BLaER1 (cell line): ENCODE measurements at regions not wholly inside any gene's neighbourhood (a gene's known extent, or its start where the extent isn't known, plus 50 kb on each side); places are given as distances from the start of the nearest gene placed in this dataset.
"Not testable (repeated sequence)": the region's sequence is repeated elsewhere in the genome, so short reads cannot be mapped to it uniquely, and the experiment has no call there.

Experiments
- H3K27ac ChIP-seq: shearing (Covaris generic); formaldehyde crosslinking; 2 replicates; pipeline ENCODE4 v1.8.1; 2022
- H3K27me3 ChIP-seq: shearing (Covaris generic); formaldehyde crosslinking; 2 replicates; pipeline ENCODE4 v1.8.1; 2022
- H3K36me3 ChIP-seq: shearing (Covaris generic); formaldehyde crosslinking; 2 replicates; pipeline ENCODE4 v1.8.1; 2022
- H3K4me1 ChIP-seq: shearing (Covaris generic); formaldehyde crosslinking; 2 replicates; pipeline ENCODE4 v1.8.1; 2022
- H3K4me2 ChIP-seq: shearing (Covaris generic); formaldehyde crosslinking; 2 replicates; pipeline ENCODE4 v1.8.1; 2022
- H3K4me3 ChIP-seq: shearing (Covaris generic); formaldehyde crosslinking; 2 replicates; pipeline ENCODE4 v1.8.1; 2022
- H3K9ac ChIP-seq: shearing (Covaris generic); formaldehyde crosslinking; 2 replicates; pipeline ENCODE4 v1.8.1; 2022
- H3K9me3 ChIP-seq: shearing (Covaris generic); formaldehyde crosslinking; 2 replicates; pipeline ENCODE4 v1.8.1; 2022
- H4K20me1 ChIP-seq: shearing (Covaris generic); formaldehyde crosslinking; 2 replicates; pipeline ENCODE4 v1.8.1; 2022
- Cebpa-rat ChIP-seq: shearing (Covaris generic); IDR thresholded peaks from 2 replicates; pipeline ENCODE4 v1.8.1; 2022

DNA sequence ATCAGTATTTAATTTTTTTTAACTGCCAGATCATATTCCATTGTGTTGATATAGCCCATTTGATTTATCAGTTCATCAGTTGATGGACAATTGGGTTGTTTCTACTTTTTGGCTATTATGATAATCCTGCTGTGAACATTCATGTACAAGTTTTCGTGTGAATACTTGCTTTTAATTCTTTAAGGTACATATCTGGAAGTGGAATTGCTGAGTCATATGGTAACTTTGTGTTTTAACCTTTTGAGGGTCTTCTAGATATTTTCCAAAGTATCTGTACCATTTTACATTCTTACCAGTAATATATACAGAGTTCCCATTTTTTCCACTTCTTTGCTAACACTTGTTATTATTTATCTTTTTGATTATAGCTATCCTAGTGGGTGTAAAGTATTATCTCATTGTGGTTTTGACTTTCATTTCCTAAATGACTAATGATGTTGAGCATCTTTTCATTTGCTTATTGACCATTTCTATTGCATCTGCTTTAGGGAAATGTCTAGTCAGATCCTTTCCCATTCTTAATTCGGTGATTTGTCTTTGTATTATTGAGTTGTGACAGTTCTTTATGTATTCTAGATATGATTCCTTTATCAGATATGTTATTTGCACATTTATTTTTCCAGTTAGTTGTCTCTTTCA lies 75.2 kb upstream of the NUDT6 start:
- H3K4me1 ChIP-seq: no peaks in the 10 kb centered on the region
- H3K27me3 ChIP-seq: no peaks in the 10 kb centered on the region
- H3K9me3 ChIP-seq: no peaks in the 10 kb centered on the region
- H3K4me2 ChIP-seq: no peak overlapping the region
- no peak overlapping the region for H3K4me3 ChIP-seq
- no peaks in the 10 kb centered on the region for H4K20me1 ChIP-seq
- H3K27ac ChIP-seq: no peak overlapping the region
- no peaks in the 10 kb centered on the region for H3K36me3 ChIP-seq
- H3K9ac ChIP-seq: no peak overlapping the region
- no peak for TF ChIP-seq Cebpa-rat

DNA sequence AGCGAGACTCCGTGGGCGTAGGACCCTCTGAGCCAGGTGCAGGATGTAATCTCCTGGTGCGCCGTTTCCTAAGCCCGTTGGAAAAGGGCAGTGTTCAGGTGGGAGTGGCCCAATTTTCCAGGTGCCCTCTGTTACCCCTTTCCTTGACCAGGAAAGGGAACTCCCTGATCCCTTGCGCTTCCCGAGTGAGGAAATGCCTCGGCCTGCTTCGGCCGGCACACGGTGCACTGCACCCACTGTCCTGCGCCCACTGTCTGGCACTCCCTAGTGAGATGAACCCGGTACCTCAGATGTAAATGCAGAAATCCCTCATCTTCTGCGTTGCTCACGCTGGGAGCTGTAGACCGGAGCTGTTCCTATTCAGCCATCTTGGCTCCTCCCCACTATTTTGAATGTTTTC lies 81.7 kb upstream of the NUDT6 start:
- H3K36me3 ChIP-seq: peaks cover 14% of the 10 kb centered on the region; the same call in 1 of the 2 replicates
- H3K4me2 ChIP-seq, H3K9ac ChIP-seq, H4K20me1 ChIP-seq, H3K4me3 ChIP-seq, H3K4me1 ChIP-seq, H3K27ac ChIP-seq, H3K27me3 ChIP-seq, H3K9me3 ChIP-seq: not testable (repeated sequence)

- H3K27ac ChIP-seq, H3K4me3 ChIP-seq, H3K27me3 ChIP-seq, H3K9me3 ChIP-seq, H4K20me1 ChIP-seq, H3K9ac ChIP-seq, H3K4me1 ChIP-seq, H3K4me2 ChIP-seq: not testable (repeated sequence)
- peaks cover 17% of the 10 kb centered on the region; the same call in 1 of the 2 replicates for H3K36me3 ChIP-seq
These were observed 82.7 kb upstream of the NUDT6 start for GRCh38 chr4:123005126-123005525.

DNA sequence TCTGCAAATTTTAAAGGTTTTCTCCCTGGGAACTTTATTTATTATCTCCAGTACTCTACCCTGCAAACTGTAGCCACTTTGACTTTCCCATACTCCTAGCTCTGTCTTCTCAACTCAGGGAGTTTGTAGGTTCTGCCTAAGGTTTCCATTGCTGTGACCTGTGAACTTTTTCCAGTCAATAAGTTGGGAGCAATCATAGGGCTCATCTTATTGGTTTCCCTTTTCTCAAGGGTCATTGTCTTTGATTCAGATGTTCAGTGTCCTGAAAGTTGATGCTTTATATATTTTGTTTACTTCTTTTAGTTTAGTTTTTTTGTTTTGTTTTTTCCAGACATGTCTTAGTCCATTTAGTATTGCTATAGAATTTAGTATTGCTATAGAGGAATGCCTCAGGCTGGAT lies 85.3 kb upstream of the NUDT6 start:
- TF ChIP-seq Cebpa-rat: no peak
- H3K4me1 ChIP-seq: no peaks in the 10 kb centered on the region
- H3K27ac ChIP-seq: no peak overlapping the region
- H3K9ac ChIP-seq: no peak overlapping the region
- H3K9me3 ChIP-seq: peaks cover 9% of the 10 kb centered on the region; the same call in 1 of the 2 replicates
- H3K36me3 ChIP-seq: peaks cover 17% of the 10 kb centered on the region; the same call in 1 of the 2 replicates
- H4K20me1 ChIP-seq: no peaks in the 10 kb centered on the region
- no peak overlapping the region for H3K4me3 ChIP-seq
- H3K27me3 ChIP-seq: no peaks in the 10 kb centered on the region
- H3K4me2 ChIP-seq: no peak overlapping the region

- H3K36me3 ChIP-seq: peaks cover 12% of the 10 kb centered on the region; the same call in 1 of the 2 replicates
- H3K4me1 ChIP-seq, H3K4me2 ChIP-seq, H3K27ac ChIP-seq, H3K27me3 ChIP-seq, H3K9ac ChIP-seq, H4K20me1 ChIP-seq, H3K9me3 ChIP-seq, H3K4me3 ChIP-seq: not testable (repeated sequence)
These were observed 90.0 kb upstream of the NUDT6 start for GRCh38 chr4:123012416-123012815.

DNA sequence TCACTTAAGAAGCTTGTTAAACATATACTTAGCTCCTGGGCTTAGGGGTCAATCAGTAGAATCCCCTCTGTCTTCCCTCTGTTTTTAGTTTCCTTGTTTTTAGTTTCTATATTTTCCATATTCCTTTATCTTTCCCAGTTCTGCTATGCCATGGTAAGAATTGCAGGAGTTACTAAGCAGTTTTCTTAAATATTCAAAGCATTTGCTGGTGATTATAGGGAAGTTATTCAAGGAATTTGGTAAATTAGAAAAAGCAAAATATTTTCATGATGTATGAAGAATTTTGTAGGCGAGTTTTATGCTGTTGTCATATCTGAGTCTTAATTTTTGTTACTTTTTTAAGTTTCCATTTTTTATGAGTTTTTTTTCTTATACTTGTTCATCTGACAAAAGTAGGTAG lies 91.6 kb upstream of the NUDT6 start:
- Histone ChIP-seq H3K4me3 (no peak overlapping the region), H3K36me3 (0 out of 2 replicates have a peak, but pooled peaks cover 3% of the 10 kb centered on the region), H3K4me2 (no peak overlapping the region), H3K9me3 (0 out of 2 replicates have a peak, but pooled peaks cover 4% of the 10 kb centered on the region), H3K9ac (no peak overlapping the region), H3K4me1 (no peaks in the 10 kb centered on the region), H4K20me1 (no peaks in the 10 kb centered on the region), H3K27me3 (no peaks in the 10 kb centered on the region), H3K27ac (no peak overlapping the region)
- no peak for TF ChIP-seq Cebpa-rat

GRCh38 chr4:123017078-123017477 lies 94.7 kb upstream of the NUDT6 start:
- Histone ChIP-seq H3K36me3 (no peaks in the 10 kb centered on the region), H3K4me3 (no peak overlapping the region), H3K27ac (no peak overlapping the region), H3K9me3 (0 out of 2 replicates have a peak, but pooled peaks cover 4% of the 10 kb centered on the region), H3K9ac (no peak overlapping the region), H3K27me3 (no peaks in the 10 kb centered on the region), H3K4me1 (no peaks in the 10 kb centered on the region), H4K20me1 (no peaks in the 10 kb centered on the region), H3K4me2 (no peak overlapping the region)
- TF ChIP-seq Cebpa-rat: no peak

DNA sequence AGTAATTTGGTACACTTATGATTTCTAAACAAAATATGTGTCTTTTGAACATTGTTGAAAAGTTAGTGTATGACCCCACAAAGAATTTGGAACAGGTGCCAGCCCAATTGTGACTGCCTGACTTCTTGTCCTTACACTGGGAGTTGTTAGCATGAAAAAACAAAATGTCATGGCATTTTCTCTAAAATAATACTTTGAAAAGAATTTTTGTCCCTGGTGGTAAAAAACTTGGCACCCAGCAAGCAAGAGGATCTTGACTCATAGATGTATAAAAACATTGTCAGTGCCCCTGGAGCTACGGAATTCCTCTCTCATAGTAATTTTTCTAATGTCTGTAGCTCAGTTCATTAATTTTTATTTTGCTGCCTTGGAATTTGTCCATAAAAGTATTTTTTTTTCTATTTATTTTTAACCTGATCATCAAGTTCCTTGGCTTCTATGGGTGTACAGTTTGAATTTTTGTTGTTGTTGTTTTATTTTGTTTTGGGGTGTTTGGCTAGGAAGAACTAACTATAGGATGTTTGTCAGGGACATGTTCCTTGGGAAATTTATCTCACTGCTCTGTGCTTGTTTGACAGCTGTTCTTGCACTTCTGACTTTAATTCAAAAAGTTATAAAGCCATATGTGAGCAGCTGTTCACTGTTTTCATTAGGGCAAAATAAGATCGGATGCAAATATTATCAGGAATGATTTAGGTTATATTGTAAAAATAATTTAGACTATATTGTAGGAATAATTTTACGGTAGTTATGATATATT lies 95.4 kb upstream of the NUDT6 start:
- H3K27ac ChIP-seq: no peak overlapping the region
- no peaks in the 10 kb centered on the region for H3K4me1 ChIP-seq
- no peak overlapping the region for H3K4me2 ChIP-seq
- TF ChIP-seq Cebpa-rat: no peak
- no peak overlapping the region for H3K4me3 ChIP-seq
- no peaks in the 10 kb centered on the region for H3K27me3 ChIP-seq
- H3K9ac ChIP-seq: no peak overlapping the region
- H3K36me3 ChIP-seq: no peaks in the 10 kb centered on the region
- no peaks in the 10 kb centered on the region for H4K20me1 ChIP-seq
- 0 out of 2 replicates have a peak, but pooled peaks cover 4% of the 10 kb centered on the region for H3K9me3 ChIP-seq

DNA sequence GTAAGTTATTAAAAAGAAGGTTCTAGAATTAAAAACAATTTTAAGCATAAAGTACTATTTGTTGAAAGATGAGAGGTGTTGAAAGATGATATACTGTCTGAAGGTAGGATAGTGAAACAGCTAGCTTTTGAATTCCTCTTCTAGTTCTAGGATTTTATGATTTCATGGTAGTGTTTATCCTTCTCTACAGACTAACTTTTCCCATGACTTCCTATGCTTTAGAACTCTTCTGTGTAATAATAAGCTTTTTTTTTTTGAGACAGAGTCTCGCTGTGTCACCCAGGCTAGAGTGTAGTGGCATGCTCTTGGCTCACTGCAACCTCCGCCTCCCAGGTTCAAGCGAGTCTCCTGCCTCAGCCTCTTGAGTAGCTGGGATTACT lies 96.0 kb upstream of the NUDT6 start:
- Histone ChIP-seq H4K20me1 (no peaks in the 10 kb centered on the region), H3K4me3 (no peak overlapping the region), H3K4me1 (no peaks in the 10 kb centered on the region), H3K36me3 (no peaks in the 10 kb centered on the region), H3K4me2 (no peak overlapping the region), H3K27ac (no peak overlapping the region), H3K9me3 (0 out of 2 replicates have a peak, but pooled peaks cover 4% of the 10 kb centered on the region), H3K27me3 (no peaks in the 10 kb centered on the region), H3K9ac (no peak overlapping the region)
- no peak for TF ChIP-seq Cebpa-rat

GRCh38 chr4:123020285-123020684 lies 97.9 kb upstream of the NUDT6 start:
- Histone ChIP-seq H3K4me3 (no peak overlapping the region), H3K36me3 (no peaks in the 10 kb centered on the region), H3K9ac (no peak overlapping the region), H3K27ac (no peak overlapping the region), H3K4me1 (no peaks in the 10 kb centered on the region), H3K9me3 (0 out of 2 replicates have a peak, but pooled peaks cover 4% of the 10 kb centered on the region), H3K27me3 (no peaks in the 10 kb centered on the region), H4K20me1 (no peaks in the 10 kb centered on the region), H3K4me2 (no peak overlapping the region)
- no peak for TF ChIP-seq Cebpa-rat
